WTC11 (cell line): ENCODE measurements at regions not wholly inside any gene's neighbourhood (a gene's known extent, or its start where the extent isn't known, plus 50 kb on each side); places are given as distances from the start of the nearest gene placed in this dataset.

ENCODE experiments used
- ATF1 ChIP-seq: sonication (generic); formaldehyde crosslinking; IDR thresholded peaks from 2 replicates; pipeline ENCODE4 v1.8.1; 2023; ENCODE audit warnings: mild to moderate bottlenecking, moderate library complexity, missing genetic modification reagents
- CTCF ChIP-seq: fragments of 200-600 bp; IDR thresholded peaks from 2 replicates; pipeline ENCODE4 v1.8.0; 2022; ENCODE audit warnings: antibody characterized with exemption
- ESRRA ChIP-seq: sonication (generic); formaldehyde crosslinking; IDR thresholded peaks from 2 replicates; pipeline ENCODE4 v1.8.1; 2022; ENCODE audit warnings: mild to moderate bottlenecking, missing genetic modification reagents, borderline replicate concordance
- STAT6 ChIP-seq: sonication (generic); formaldehyde crosslinking; conservative IDR thresholded peaks from 2 replicates; pipeline ENCODE4 v1.8.1; 2023; ENCODE audit warnings: mild to moderate bottlenecking, low read depth, missing genetic modification reagents, moderate library complexity
- TCF7 ChIP-seq: sonication (generic); formaldehyde crosslinking; IDR thresholded peaks from 2 replicates; pipeline ENCODE4 v1.8.0; 2022; ENCODE audit warnings: mild to moderate bottlenecking, low read depth, missing genetic modification reagents, moderate library complexity
- USF2 ChIP-seq: sonication (generic); formaldehyde crosslinking; IDR thresholded peaks from 2 replicates; pipeline ENCODE4 v1.8.1; 2023; ENCODE audit warnings: mild to moderate bottlenecking, missing genetic modification reagents, moderate library complexity
- ZSCAN18 ChIP-seq: fragments of 250-450 bp; sonication (Bioruptor Pico); IDR thresholded peaks from 2 replicates; pipeline ENCODE4 v2.1.2; 2022; ENCODE audit warnings: mild to moderate bottlenecking, moderate library complexity
- TF ChIP-seq, protein P1 (sequence below): sonication (generic); formaldehyde crosslinking; IDR thresholded peaks from 2 replicates; pipeline ENCODE4 v1.8.0; 2022; ENCODE audit warnings: missing genetic modification reagents

GRCh38 chr1:115153966-115154557 is 64.8 kb upstream of the TSPAN2 start:
- no peak for TF ChIP-seq CTCF
- TF ChIP-seq ESRRA (CRISPR knock-in tag): no peak
- no peak for TF ChIP-seq TCF7 (CRISPR knock-in tag)
- TF ChIP-seq USF2 (CRISPR knock-in tag): no peak
- TF ChIP-seq, protein P1, sequence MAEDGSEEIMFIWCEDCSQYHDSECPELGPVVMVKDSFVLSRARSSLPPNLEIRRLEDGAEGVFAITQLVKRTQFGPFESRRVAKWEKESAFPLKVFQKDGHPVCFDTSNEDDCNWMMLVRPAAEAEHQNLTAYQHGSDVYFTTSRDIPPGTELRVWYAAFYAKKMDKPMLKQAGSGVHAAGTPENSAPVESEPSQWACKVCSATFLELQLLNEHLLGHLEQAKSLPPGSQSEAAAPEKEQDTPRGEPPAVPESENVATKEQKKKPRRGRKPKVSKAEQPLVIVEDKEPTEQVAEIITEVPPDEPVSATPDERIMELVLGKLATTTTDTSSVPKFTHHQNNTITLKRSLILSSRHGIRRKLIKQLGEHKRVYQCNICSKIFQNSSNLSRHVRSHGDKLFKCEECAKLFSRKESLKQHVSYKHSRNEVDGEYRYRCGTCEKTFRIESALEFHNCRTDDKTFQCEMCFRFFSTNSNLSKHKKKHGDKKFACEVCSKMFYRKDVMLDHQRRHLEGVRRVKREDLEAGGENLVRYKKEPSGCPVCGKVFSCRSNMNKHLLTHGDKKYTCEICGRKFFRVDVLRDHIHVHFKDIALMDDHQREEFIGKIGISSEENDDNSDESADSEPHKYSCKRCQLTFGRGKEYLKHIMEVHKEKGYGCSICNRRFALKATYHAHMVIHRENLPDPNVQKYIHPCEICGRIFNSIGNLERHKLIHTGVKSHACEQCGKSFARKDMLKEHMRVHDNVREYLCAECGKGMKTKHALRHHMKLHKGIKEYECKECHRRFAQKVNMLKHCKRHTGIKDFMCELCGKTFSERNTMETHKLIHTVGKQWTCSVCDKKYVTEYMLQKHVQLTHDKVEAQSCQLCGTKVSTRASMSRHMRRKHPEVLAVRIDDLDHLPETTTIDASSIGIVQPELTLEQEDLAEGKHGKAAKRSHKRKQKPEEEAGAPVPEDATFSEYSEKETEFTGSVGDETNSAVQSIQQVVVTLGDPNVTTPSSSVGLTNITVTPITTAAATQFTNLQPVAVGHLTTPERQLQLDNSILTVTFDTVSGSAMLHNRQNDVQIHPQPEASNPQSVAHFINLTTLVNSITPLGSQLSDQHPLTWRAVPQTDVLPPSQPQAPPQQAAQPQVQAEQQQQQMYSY (CRISPR knock-in tag): no peak
- TF ChIP-seq STAT6 (CRISPR knock-in tag): no peak
- TF ChIP-seq ATF1 (CRISPR knock-in tag): no peak
- no peak for TF ChIP-seq ZSCAN18
